Heart left ventricle (tissue), 13 donors: ENCODE measurements at regions not wholly inside any gene's neighbourhood (a gene's known extent, or its start where the extent isn't known, plus 50 kb on each side); places are given as distances from the start of the nearest gene placed in this dataset.

Experiments
- CTCF ChIP-seq, 12 donors: fragments of 200-600 bp; sonication (generic) in 4 of 12; IDR thresholded peaks; one replicate each; pipeline versions ENCODE4 v1.5.0 to v1.8.0; 2018 to 2022; ENCODE audit warnings: antibody characterized with exemption in 12 of 12, mild to moderate bottlenecking in 5 of 12
- POLR2A ChIP-seq, 2 donors: fragments of 450-650 bp; IDR thresholded peaks; one replicate each; pipeline ENCODE4 v1.6.1; 2017; ENCODE audit warnings: antibody characterized with exemption in 2 of 2, mild to moderate bottlenecking in 2 of 2, moderate library complexity in 2 of 2
- donor health status: ischemic (EF 13 %, LVEDD 7.1; RV severe dilation, severe dysfunction).
- donor health status: DM: no; HTN: yes; CAD: no.
- donor health status: DM: no; HTN: no; CAD: no.
- donor health status: ischemic (EF 25% LVEDD 6.9; RV normal size, moderate dysfunction).
- donor health status: ischemic (EF 25% LVEDD 5.7; RV mildly dilated, moderate dysfunction).
- donor health status: ischemic (EF 35%, LVEDD 5.7; RV mildly dilated, moderate dysfunction).
- donor health status: nonischemic (EF 11% LVEDD 7.7; RV severe dilation, severe dysfunction).
- donor health status: DM: yes; HTN: yes; CAD: no.
- donor health status: PGD.
- donor health status: ischemic (EF 29% LVEDD 5.4; RV normal size, mild dysfunction).
- donor health status: nonischemic (EF 23%, LVEDD 6.1; RV moderate dilation, normal function).

- TF ChIP-seq CTCF (IDR thresholded peaks at IDR 0.05) (no peak), POLR2A (IDR thresholded peaks at IDR 0.05) (no peak)
Measured at GRCh38 chr15:37206690-37207089, 106.3 kb upstream of the MEIS2 start.
